Nephron (organoid): ENCODE measurements at regions not wholly inside any gene's neighbourhood (a gene's known extent, or its start where the extent isn't known, plus 50 kb on each side); places are given as distances from the start of the nearest gene placed in this dataset.

Source experiments
- H3K27ac Mint-ChIP-seq, 3 experiments: 2 replicates each; pipeline ENCODE4 v1.8.0; 2020; ENCODE audit warnings: mixed read lengths in 3 of 3, mild to moderate bottlenecking in 2 of 3, moderate library complexity in 1 of 3
- H3K27me3 Mint-ChIP-seq: 2 replicates; pipeline ENCODE4 v1.8.0; 2021; ENCODE audit warnings: low read depth, mild to moderate bottlenecking, moderate library complexity, mixed read lengths
- H3K36me3 Mint-ChIP-seq: 2 replicates; pipeline ENCODE4 v1.8.0; 2020; ENCODE audit warnings: low read depth, mixed read lengths
- H3K4me1 Mint-ChIP-seq: 2 replicates; pipeline ENCODE4 v1.8.0; 2020; ENCODE audit warnings: mixed read lengths
- H3K4me3 Mint-ChIP-seq, 3 experiments: 2 replicates each; pipeline ENCODE4 v1.8.0; 2020; ENCODE audit warnings: mild to moderate bottlenecking in 3 of 3, mixed read lengths in 3 of 3, moderate library complexity in 2 of 3
- H3K9me3 Mint-ChIP-seq: 2 replicates; pipeline ENCODE4 v1.8.0; 2020; ENCODE audit warnings: mixed read lengths
- CTCF ChIP-seq, 3 experiments: fragments of 200-600 bp; sonication (generic); IDR thresholded peaks; one replicate each; pipeline ENCODE4 v1.5.0; 2021; ENCODE audit warnings: antibody characterized with exemption in 3 of 3; ENCODE audit not compliant: unreplicated experiment in 3 of 3

- peaks cover 62% of the 10 kb centered on the region for H3K27me3 Mint-ChIP-seq
- TF ChIP-seq CTCF (IDR thresholded peaks at IDR 0.05; ENCODE audit: unreplicated experiment in 3 of 3) = no peak
- H3K27ac Mint-ChIP-seq = no peak overlapping the region
- H3K9me3 Mint-ChIP-seq = no peaks in the 10 kb centered on the region
- H3K4me3 Mint-ChIP-seq = no peak overlapping the region
- peaks cover 8% of the 10 kb centered on the region for H3K4me1 Mint-ChIP-seq
- no peaks in the 10 kb centered on the region for H3K36me3 Mint-ChIP-seq
Measured at GRCh38 chr7:67791918-67792317, 795.3 kb downstream of the TYW1 start.

- H3K27me3 Mint-ChIP-seq = peaks cover 60% of the 10 kb centered on the region
- no peak for TF ChIP-seq CTCF (IDR thresholded peaks at IDR 0.05; ENCODE audit: unreplicated experiment in 3 of 3)
- H3K9me3 Mint-ChIP-seq = peaks cover 2% of the 10 kb centered on the region
- H3K4me3 Mint-ChIP-seq = no peak overlapping the region
- H3K27ac Mint-ChIP-seq = no peak overlapping the region
- H3K4me1 Mint-ChIP-seq = no peaks in the 10 kb centered on the region
- no peaks in the 10 kb centered on the region for H3K36me3 Mint-ChIP-seq
Measured at GRCh38 chr7:67794544-67794943, 797.9 kb downstream of the TYW1 start.

- no peak overlapping the region for H3K27ac Mint-ChIP-seq
- no peak overlapping the region for H3K4me3 Mint-ChIP-seq
- H3K4me1 Mint-ChIP-seq = no peaks in the 10 kb centered on the region
- H3K27me3 Mint-ChIP-seq = peaks cover 49% of the 10 kb centered on the region
- H3K36me3 Mint-ChIP-seq = no peaks in the 10 kb centered on the region
- no peak for TF ChIP-seq CTCF (IDR thresholded peaks at IDR 0.05; ENCODE audit: unreplicated experiment in 3 of 3)
- H3K9me3 Mint-ChIP-seq = peaks cover 11% of the 10 kb centered on the region
Measured at GRCh38 chr7:67803789-67804188, 807.2 kb downstream of the TYW1 start.

- no peak overlapping the region for H3K27ac Mint-ChIP-seq
- no peak overlapping the region for H3K4me3 Mint-ChIP-seq
- H3K36me3 Mint-ChIP-seq = no peaks in the 10 kb centered on the region
- no peak for TF ChIP-seq CTCF (IDR thresholded peaks at IDR 0.05; ENCODE audit: unreplicated experiment in 3 of 3)
- H3K27me3 Mint-ChIP-seq = peaks cover 34% of the 10 kb centered on the region
- H3K9me3 Mint-ChIP-seq = peaks cover 3% of the 10 kb centered on the region
- H3K4me1 Mint-ChIP-seq = no peaks in the 10 kb centered on the region
Measured at GRCh38 chr7:67805921-67806471, 809.4 kb downstream of the TYW1 start.

- Mint-ChIP-seq H3K36me3 (no peaks in the 10 kb centered on the region), H3K27me3 (peaks cover 17% of the 10 kb centered on the region), H3K9me3 (no peaks in the 10 kb centered on the region), H3K27ac (no peak overlapping the region), H3K4me3 (no peak overlapping the region), H3K4me1 (no peaks in the 10 kb centered on the region)
- TF ChIP-seq CTCF (IDR thresholded peaks at IDR 0.05; ENCODE audit: unreplicated experiment in 3 of 3) = no peak
Measured at GRCh38 chr7:67807826-67808225, 811.2 kb downstream of the TYW1 start.

- no peak overlapping the region for H3K4me3 Mint-ChIP-seq
Measured at GRCh38 chr7:67809586-67809985, 813.0 kb downstream of the TYW1 start.

More at GRCh38 chr7:67809586-67809985, 813.0 kb downstream of the TYW1 start:
- peak overlapping the region in 1 of 3 experiments; percentile 29 for H3K27ac Mint-ChIP-seq
- H3K27me3 Mint-ChIP-seq = no peaks in the 10 kb centered on the region
- no peak for TF ChIP-seq CTCF (IDR thresholded peaks at IDR 0.05; ENCODE audit: unreplicated experiment in 3 of 3)
- no peaks in the 10 kb centered on the region for H3K9me3 Mint-ChIP-seq
- no peaks in the 10 kb centered on the region for H3K4me1 Mint-ChIP-seq
- no peaks in the 10 kb centered on the region for H3K36me3 Mint-ChIP-seq
